A673 (cell line): ENCODE measurements at regions not wholly inside any gene's neighbourhood (a gene's known extent, or its start where the extent isn't known, plus 50 kb on each side); places are given as distances from the start of the nearest gene placed in this dataset.

ENCODE experiments used
- EZH2 ChIP-seq: fragments of 200-600 bp; sonication (generic); IDR thresholded peaks from 2 replicates; pipeline ENCODE4 v1.6.1; 2017; ENCODE audit warnings: borderline replicate concordance, low read depth, mild to moderate bottlenecking, mixed read lengths, antibody characterized with exemption, low read length; ENCODE audit not compliant: poor library complexity, severe bottlenecking
- TF ChIP-seq, protein P1 (sequence below): fragments of 300-800, 200-600 bp; sonication (generic); conservative IDR thresholded peaks from 2 replicates; pipeline ENCODE4 v1.5.1; 2017; ENCODE audit warnings: low read depth, mild to moderate bottlenecking, antibody characterized with exemption, low read length, moderate library complexity, mixed read lengths

DNA sequence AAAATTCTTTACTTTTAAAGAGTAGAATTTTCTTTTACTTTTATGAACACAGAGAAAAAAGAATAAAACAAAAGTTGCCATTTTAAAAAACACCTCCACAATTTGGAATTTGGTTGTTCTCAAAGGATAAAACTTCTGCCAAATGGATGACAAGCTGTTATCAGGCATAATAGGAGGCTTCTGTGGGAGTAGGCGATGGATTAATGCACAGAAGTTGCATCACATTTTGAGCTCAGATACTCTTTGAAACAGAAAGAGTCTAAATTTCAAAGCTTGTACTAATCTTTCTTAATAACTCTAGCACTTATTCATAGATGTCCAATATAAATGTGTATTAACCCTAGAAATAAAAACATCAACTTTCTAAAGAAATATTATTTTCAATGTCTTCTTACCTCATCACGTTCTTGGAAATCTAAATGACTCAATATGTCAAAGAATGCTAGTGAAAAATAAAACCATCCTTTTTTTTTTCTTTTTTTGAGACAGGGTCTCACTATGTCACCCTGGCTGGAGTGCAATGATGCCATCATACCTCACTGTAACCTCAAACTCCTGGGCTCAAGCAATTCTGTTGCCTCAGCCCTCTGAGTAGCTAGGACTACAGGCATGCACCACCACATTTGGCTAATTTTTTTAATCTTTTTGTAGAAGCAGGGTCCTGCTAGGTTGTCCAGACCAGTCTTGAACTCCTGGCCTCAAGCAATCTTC is 112.8 kb upstream of the USP25 start:
- TF ChIP-seq, protein P1, sequence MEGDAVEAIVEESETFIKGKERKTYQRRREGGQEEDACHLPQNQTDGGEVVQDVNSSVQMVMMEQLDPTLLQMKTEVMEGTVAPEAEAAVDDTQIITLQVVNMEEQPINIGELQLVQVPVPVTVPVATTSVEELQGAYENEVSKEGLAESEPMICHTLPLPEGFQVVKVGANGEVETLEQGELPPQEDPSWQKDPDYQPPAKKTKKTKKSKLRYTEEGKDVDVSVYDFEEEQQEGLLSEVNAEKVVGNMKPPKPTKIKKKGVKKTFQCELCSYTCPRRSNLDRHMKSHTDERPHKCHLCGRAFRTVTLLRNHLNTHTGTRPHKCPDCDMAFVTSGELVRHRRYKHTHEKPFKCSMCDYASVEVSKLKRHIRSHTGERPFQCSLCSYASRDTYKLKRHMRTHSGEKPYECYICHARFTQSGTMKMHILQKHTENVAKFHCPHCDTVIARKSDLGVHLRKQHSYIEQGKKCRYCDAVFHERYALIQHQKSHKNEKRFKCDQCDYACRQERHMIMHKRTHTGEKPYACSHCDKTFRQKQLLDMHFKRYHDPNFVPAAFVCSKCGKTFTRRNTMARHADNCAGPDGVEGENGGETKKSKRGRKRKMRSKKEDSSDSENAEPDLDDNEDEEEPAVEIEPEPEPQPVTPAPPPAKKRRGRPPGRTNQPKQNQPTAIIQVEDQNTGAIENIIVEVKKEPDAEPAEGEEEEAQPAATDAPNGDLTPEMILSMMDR, result no peak
- no peak for TF ChIP-seq EZH2
